ELF-1 (cell line): ENCODE measurements at regions not wholly inside any gene's neighbourhood (a gene's known extent, or its start where the extent isn't known, plus 50 kb on each side); places are given as distances from the start of the nearest gene placed in this dataset.

Experiments
- DNase-seq: peaks from one replicate; pipeline ENCODE4 v3.0.0-alpha.2; 2016; ENCODE audit warnings: low read depth, low spot score

- no peak for DNase-seq
Measured at GRCh38 chrX:117215683-117216082, 752.9 kb upstream of the CT83 start.

GRCh38 chrX:117196481-117196880, 733.7 kb upstream of the CT83 start:
- DNase-seq, result peak; percentile 88

DNA sequence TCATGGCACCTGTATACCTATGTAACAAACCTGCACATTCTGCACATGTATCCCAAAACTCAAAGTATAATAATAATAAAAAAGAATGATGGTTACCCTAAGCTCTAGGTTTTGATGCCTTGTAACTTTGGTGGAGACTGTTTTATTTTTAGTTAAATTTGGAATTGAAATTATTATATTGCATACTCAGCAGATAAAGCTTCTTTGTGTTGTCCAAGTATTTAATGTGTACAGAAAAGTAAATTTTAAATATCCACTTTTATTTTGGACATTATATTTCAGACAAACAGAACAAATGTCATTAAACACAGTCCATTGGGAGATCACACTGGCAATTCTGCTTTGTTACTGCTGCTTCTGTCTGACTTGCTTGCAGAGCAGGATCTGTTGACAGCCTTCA, 684.5 kb upstream of the CT83 start:
- no peak for DNase-seq

DNA sequence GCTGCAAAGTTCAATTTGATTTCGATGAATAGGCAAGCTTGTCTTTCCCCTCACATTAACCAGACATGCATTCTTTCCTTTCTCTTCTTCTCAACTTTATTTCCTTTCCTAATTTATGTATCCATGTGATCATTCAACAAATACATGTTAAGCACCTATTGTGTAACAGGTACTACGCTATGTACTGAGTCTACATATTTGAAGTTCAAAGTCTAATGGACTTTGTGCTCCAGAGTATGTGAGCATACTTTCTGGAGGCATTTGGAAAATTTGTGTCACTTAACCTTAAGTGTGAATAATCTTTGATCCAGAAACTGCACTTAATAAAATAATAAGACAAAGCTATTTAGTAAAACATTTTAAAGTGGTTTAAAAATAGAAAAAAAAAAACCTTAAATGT, 675.3 kb upstream of the CT83 start:
- DNase-seq, result no peak

- no peak for DNase-seq
Measured at GRCh38 chrX:117134983-117135382, 672.2 kb upstream of the CT83 start.

DNA sequence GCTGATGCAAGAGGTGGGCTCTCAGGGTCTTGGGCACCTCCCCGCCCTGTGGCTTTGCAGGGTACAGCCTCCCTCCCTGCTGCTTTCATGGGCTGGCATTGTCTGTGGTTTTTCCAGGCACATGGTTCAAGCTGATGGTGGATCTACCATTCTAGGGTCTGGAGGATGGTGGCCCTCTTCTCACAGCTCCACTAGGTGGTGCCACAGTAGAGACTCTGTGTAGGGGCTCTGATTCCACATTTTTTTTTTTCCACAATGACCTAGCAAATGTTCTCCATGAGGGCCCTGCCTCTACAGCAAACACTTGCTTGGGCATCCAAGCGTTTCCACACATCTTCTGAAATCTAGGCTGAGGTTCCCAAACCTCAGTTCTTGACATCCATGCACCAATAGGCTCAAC, 657.9 kb upstream of the CT83 start:
- peak; percentile 4 for DNase-seq

DNA sequence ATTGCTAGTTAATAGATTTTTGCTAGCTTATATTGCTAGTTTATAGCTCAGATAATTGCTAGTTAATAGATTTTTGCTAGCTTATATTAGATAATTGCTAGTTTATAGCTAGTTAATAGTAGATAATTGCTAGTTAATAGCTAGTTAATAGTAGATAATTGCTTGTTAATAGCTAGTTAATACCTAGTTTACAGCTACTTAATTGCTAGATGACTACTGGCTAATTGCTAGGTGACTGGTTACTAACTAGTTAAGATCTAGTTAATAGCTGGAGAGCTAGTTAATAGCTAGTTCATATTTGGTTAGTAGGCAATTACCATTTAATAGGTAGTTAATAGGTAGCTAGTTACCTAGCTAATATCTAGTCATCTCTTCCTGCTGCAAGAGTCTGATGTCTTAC, 633.8 kb upstream of the CT83 start:
- DNase-seq, result no peak

GRCh38 chrX:117095393-117095792, 632.6 kb upstream of the CT83 start:
- no peak for DNase-seq

DNA sequence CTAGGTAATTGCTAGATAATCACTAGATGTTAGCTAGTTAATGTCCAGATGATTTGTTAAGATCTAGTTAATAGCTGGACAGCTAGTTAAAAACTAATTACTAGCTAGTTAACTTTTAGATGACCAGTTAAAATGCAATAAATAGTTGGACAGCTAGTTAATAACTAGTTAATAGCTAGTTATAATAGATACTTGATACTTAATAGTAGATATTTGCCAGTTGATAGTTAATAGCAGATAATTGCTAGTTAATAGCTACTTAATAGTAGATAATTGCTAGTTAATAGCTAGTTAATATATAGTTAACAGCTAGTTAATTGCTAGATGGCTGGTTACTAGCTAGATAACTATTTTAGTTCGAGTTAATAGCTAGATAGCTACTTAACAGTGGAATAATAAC, 631.4 kb upstream of the CT83 start:
- no peak for DNase-seq

- no peak for DNase-seq
Measured at GRCh38 chrX:117093319-117093718, 630.5 kb upstream of the CT83 start.

DNA sequence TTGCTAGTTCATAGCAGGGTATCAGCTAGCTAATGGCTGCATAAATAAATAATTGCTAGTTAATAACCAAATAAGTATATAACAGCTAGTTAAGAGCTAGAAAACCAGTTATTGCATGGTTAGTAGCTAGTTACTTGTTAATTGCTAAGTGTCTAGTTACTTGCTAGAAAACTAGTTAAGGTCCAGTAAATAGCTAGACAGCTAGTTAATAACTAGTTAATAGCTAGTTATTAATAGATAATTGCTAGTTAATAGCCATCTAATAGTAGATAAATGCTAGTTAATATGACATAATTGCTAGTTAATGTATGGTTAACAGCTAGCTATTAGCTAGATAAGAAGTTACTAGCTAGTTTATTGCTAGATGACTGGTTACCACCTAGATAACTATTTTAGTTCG, 629.9 kb upstream of the CT83 start:
- no peak for DNase-seq

- no peak for DNase-seq
Measured at GRCh38 chrX:117063224-117063623, 600.4 kb upstream of the CT83 start.

- no peak for DNase-seq
Measured at GRCh38 chrX:117059848-117060247, 597.1 kb upstream of the CT83 start.

GRCh38 chrX:117053260-117053659, 590.5 kb upstream of the CT83 start:
- no peak for DNase-seq

- no peak for DNase-seq
Measured at GRCh38 chrX:117038918-117039440, 576.2 kb upstream of the CT83 start.

- DNase-seq, result no peak
Measured at GRCh38 chrX:117010243-117010642, 547.5 kb upstream of the CT83 start.

DNA sequence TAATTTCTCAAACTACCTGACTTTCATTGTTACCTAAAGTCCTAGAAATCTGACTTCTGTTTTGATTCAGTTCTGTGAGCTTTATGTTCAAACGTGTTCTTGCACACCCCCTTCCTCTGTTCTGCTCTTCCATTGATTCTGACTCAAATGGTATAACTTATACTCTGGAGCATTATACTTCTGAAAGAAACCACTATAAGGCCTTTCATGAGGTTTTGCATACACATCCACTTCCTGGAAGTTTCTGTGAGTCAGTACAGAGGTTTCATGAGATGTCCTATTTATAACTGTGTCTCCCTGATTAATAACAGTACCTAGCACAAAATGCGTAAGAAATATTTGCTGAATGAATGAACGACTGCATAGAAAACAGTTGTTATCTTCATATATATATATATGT, 540.2 kb upstream of the CT83 start:
- DNase-seq, result no peak

DNA sequence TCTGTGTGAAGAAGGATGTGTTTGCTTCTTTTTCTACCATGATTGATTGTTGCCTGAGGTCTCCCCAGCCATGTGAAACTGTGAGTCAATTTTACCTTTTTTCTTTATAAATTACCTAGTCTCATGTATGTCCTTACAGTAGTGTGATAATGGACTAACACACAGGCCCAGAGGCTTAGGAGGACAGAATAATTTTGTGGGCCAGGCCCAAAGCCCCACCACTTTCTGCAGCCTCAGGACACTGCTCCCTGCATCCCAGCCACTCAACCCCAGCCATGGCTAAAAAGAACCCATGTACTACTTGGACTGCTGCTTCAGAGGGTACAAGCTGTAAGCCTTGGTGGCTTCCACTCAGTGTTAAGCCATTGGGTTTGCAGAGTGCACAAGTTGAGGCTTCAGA, 512.7 kb upstream of the CT83 start:
- DNase-seq, result no peak

DNA sequence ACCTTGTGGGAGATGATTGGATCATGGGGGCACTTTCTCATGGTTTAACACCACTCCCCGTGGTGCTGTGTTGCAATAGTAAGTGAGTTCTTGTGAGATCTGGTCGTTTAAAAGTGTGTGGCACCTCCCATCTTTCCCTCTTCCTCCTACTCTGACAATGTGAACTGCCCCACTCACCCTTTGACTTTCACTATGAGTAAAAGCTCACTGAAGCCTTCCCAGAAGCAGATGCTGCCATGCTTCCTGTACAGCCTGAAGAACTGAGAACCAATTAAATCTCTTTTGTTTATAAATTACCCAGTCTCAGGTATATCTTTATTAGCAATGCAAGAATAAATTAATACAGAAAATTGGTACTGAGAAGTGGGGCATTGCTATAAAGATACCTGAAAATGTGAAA, 509.6 kb upstream of the CT83 start:
- no peak for DNase-seq

- DNase-seq, result peak; percentile 83
Measured at GRCh38 chrX:116961872-116962582, 499.3 kb upstream of the CT83 start.

DNA sequence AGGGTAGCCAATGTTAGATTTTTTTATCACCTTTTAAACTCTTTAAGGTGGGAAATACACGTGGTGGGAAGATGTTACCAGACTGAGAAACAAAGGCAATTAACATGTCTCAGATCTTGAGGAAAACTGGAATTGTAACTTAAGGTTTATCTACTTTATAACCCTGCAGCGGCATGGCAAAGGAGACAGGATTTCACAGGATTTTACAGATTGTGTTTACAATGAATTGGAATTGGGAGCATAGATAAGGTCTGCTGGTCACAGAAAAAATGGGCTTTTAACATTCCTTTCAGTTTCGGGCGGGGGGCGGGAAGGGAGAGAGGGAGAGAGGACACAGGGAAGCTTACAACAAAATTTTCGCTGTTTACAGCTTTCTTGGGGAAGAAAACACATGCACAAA, 467.5 kb upstream of the CT83 start:
- no peak for DNase-seq

GRCh38 chrX:116897526-116897925, 434.8 kb upstream of the CT83 start:
- DNase-seq, result no peak

DNA sequence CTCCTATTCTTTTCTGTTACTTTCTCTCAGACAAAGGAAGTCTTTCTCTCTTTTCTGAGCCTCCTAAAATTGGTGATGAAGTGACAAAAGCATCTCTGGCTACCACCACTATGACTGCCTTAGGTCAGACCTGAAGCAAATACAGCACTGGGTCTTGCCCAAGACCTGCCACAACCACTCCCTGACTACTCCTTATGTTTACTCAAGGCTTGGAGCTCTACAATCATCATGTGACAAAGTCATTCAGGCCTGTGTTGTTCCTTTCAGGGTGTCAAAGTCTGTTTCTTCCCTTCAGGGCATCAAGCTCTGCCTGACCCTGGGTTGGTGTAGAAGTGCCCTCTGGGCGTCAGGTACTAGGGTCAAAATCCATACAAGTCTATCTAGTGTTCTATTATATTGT, 419.2 kb upstream of the CT83 start:
- peak; percentile 4 for DNase-seq

DNA sequence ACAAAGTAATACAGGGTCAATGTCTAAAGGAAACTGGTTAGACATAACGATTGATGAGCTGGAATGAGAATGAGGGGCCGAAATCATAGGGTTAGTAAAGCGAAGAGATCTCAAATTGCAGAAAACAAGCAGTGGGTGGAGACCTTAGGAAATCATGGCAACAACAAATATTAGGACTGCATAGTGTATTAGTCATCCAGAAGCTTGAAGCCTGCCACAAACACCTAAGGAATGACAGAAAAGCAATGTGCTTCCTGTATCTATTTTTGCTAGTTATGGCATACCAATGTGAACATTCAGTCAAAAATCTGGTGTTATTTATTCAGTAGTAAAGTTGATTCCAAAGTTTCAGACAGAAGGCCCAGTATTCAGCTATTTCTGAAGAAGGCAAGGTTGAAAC, 410.9 kb upstream of the CT83 start:
- no peak for DNase-seq
